Tibial artery (tissue), 4 donors: ENCODE measurements at regions not wholly inside any gene's neighbourhood (a gene's known extent, or its start where the extent isn't known, plus 50 kb on each side); places are given as distances from the start of the nearest gene placed in this dataset.

ENCODE experiments used
- DNase-seq, 2 donors: peaks; one replicate each; pipeline ENCODE4 v3.0.0-alpha.2; 2019
- H3K27ac ChIP-seq, 2 donors: fragments of 200-600 bp; sonication (generic) in 1 of 2; 1 replicate in 1 of 2; 2 replicates in 1 of 2; pipeline ENCODE4 v1.5.1; 2018 to 2019; ENCODE audit warnings: mild to moderate bottlenecking in 1 of 2
- H3K27me3 ChIP-seq, 2 donors: fragments of 200-600 bp; sonication (generic) in 1 of 2; one replicate each; pipeline versions ENCODE4 v1.5.1 to v1.6.0; 2016 to 2019
- H3K36me3 ChIP-seq, 3 donors: fragments of 200-600 bp; sonication (generic) in 2 of 3; one replicate each; pipeline ENCODE4 v1.5.1; 2016 to 2019; ENCODE audit warnings: mild to moderate bottlenecking in 2 of 3
- H3K4me1 ChIP-seq, 4 donors: fragments of 200-600 bp; sonication (generic) in 2 of 4; 1 replicate in 3 of 4; 2 replicates in 1 of 4; pipeline ENCODE4 v1.5.1; 2016 to 2019
- H3K4me3 ChIP-seq, 2 donors: fragments of 200-600 bp; sonication (generic) in 1 of 2; 1 replicate in 1 of 2; 2 replicates in 1 of 2; pipeline ENCODE4 v1.5.1; 2018 to 2019; ENCODE audit warnings: mild to moderate bottlenecking in 2 of 2
- H3K9me3 ChIP-seq, 3 donors: fragments of 200-600 bp; sonication (generic) in 1 of 3; one replicate each; pipeline ENCODE4 v1.5.1; 2016 to 2019
- intact Hi-C: fragments of 100-400 bp; cut with DNase I; formaldehyde crosslinking; loops from one replicate; pipeline ENCODE4 v1.15.0; 2023; ENCODE audit warnings: low total_unique reads
- TF ChIP-seq, protein P1 (sequence below), 2 experiments: fragments of 200-600 bp in 1 of 2; fragments of 450-650 bp in 1 of 2; IDR thresholded peaks; one replicate each; pipeline ENCODE4 v1.5.1; 2017 to 2019; ENCODE audit warnings: antibody characterized with exemption in 2 of 2, mild to moderate bottlenecking in 1 of 2, moderate library complexity in 1 of 2

DNA sequence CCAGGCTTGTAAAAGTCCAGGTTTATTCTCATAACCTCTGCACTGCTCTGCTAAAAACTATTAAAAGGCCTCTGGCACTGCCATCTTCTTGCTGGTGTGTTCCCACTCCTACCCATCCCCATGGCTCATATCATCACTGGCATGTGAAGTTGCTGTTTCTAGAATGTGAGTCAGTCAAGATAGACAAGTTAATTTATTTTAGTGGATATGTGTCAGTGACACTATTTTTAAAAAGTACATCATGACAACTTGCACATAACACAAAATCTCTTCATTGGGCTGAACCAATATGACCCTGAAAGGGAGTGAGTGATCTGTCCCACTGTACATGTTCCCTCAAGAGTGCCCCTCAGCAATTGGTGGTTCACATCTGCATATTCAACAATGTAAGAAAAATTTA lies 299.7 kb downstream of the NFIB start:
- DNase-seq = no peak
- TF ChIP-seq, protein P1, sequence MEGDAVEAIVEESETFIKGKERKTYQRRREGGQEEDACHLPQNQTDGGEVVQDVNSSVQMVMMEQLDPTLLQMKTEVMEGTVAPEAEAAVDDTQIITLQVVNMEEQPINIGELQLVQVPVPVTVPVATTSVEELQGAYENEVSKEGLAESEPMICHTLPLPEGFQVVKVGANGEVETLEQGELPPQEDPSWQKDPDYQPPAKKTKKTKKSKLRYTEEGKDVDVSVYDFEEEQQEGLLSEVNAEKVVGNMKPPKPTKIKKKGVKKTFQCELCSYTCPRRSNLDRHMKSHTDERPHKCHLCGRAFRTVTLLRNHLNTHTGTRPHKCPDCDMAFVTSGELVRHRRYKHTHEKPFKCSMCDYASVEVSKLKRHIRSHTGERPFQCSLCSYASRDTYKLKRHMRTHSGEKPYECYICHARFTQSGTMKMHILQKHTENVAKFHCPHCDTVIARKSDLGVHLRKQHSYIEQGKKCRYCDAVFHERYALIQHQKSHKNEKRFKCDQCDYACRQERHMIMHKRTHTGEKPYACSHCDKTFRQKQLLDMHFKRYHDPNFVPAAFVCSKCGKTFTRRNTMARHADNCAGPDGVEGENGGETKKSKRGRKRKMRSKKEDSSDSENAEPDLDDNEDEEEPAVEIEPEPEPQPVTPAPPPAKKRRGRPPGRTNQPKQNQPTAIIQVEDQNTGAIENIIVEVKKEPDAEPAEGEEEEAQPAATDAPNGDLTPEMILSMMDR (IDR thresholded peaks at IDR 0.05) = no peak
- intact Hi-C loops = no loop called here
- Histone ChIP-seq H3K36me3 (no peaks in the 10 kb centered on the region), H3K4me1 (peaks cover 0 to 27% (median 6%) of the 10 kb centered on the region in 4 donors), H3K27ac (no peak overlapping the region), H3K27me3 (no peaks in the 10 kb centered on the region), H3K9me3 (no peaks in the 10 kb centered on the region), H3K4me3 (no peak overlapping the region)

DNA sequence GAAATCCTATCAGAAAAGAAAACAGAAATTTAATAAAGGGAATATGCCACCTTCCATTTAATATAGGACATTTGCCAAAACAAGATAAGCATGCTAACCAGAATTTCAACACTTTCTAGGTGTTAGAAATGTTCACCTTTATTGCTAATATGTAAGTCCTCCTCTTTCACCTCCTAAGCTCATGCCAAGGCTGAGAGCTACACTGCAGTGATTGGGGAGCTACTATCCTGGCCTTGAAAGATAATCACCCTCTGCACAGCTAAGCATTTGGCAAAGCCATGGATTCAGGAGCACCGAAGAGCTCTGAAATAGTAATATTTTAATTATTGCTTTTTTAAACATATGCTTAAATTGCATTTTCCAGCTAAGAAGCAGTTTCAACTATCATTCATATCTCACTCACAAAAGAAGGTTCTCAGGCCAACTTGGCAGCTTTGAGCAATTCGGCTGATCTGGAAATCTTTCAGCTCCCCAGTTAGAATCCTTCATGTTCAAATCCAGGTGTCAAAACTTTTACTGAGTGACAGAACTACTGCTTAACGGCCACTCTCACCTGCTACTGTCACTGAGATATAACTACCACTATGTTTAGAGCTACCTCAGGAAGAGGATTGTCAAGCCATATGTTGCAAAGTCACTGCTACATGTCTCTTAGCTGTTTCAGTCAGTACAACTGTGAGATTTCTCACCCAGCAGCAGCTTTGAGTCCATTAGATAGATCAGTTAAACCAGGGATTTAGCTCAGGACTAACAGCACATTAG lies 302.0 kb downstream of the NFIB start:
- intact Hi-C loops = no loop called here

DNA sequence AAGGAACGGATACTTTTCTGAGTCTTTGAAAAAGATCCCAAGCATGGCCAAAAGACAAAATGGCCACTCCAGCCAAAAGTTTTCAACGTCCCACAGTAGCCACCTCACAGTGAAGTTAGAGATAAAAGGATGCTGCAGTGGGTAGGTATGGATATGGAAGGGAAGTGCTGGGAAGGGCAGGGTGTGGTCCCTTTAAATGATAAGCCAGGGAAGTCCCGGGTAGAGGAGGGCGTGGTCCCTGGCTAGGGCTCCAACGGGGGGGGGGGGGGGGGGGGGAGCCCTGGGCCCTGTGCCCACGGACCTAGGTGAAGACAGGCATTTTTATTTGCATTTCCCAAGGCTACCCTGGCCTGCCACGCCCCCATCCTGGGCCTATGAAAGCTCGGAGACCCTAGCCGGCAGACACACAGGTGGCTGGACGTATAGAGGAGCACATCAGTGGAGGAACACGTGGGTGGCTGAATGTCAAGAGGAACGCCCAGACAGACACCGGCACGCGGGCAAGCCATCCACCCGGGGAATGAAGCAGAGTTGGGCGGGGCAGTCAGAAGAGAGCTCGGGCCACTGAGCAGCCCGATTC lies 306.7 kb downstream of the NFIB start:
- intact Hi-C loops = no loop called here
- H3K27me3 ChIP-seq = no peaks in the 10 kb centered on the region
- H3K9me3 ChIP-seq = no peaks in the 10 kb centered on the region
- DNase-seq = no peak
- peaks cover 0 to 27% (median 2%) of the 10 kb centered on the region in 4 donors for H3K4me1 ChIP-seq
- H3K4me3 ChIP-seq = no peak overlapping the region
- no peak overlapping the region for H3K27ac ChIP-seq
- H3K36me3 ChIP-seq = no peaks in the 10 kb centered on the region
- TF ChIP-seq, protein P1 (IDR thresholded peaks at IDR 0.05) = no peak

More for the DNA sequence above, 302.0 kb downstream of the NFIB start:
- DNase-seq = no peak
- Histone ChIP-seq H3K27ac (no peak overlapping the region), H3K9me3 (no peaks in the 10 kb centered on the region), H3K4me3 (no peak overlapping the region), H3K36me3 (no peaks in the 10 kb centered on the region), H3K27me3 (no peaks in the 10 kb centered on the region), H3K4me1 (peaks cover 0 to 33% (median 6%) of the 10 kb centered on the region in 4 donors)
- TF ChIP-seq, protein P1 (IDR thresholded peaks at IDR 0.05) = no peak

DNA sequence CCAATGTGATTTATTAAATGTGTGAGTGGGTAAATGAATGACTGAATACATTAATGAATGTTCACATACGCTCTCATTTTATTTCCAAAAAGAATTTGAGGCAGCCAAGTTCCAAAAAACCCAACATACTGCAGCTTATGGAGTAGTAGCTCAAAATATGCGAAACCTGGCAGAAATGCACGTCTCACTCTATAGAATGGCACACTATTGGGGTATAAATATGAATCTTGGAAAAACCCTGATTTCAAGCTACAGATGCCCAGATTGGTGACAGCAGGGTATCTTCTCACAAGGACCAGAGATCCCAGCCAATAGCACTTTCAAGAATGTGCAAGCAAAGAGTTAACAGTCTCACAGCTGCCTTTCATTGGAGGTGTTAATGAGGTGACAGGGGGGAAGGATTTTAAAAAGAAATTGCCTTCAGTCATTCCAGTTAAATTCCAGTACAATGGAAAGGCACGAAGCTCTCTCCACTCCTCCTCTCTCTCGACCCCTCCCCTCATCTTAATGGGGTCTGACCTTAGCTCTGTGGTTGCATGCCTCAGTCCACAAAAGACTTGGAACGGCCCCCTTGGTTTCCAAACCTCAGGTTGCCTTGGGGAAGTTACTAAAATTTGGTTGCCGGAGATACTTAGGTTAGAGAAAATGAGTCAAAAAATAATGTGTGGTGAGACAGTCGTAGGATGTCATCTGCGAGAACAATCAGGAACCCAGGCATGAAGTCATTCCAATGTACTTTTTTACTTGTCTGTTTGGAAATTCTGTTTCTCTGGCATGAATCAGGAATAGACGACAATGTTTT lies 307.4 kb downstream of the NFIB start:
- H3K36me3 ChIP-seq = no peaks in the 10 kb centered on the region
- no peaks in the 10 kb centered on the region for H3K27me3 ChIP-seq
- no peak overlapping the region for H3K27ac ChIP-seq
- peaks cover 0 to 20% (median 2%) of the 10 kb centered on the region in 4 donors for H3K4me1 ChIP-seq
- TF ChIP-seq, protein P1 (IDR thresholded peaks at IDR 0.05) = no peak
- no peaks in the 10 kb centered on the region for H3K9me3 ChIP-seq
- intact Hi-C loops = no loop called here
- DNase-seq = no peak
- H3K4me3 ChIP-seq = no peak overlapping the region

DNA sequence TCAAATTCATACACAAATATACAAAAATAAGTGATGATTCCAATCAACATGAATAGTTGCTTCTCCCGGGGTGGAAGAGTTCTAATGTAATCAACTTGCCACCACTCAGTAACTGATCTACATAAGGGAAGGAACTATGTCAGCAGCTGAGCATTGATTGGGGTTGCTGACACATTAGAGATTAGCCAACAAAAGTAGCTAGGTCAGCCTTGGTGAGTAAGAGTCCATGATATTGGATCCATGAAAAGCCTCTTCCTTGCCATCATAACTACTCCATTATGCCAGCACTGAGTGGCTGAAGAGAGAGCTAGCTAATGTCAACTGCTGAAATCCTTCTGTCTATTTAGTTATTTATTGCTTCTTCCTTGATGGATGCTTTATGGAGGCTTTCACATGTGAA lies 309.8 kb downstream of the NFIB start:
- no peaks in the 10 kb centered on the region for H3K27me3 ChIP-seq
- peaks cover 0 to 5% (median 2%) of the 10 kb centered on the region in 4 donors for H3K4me1 ChIP-seq
- no peak overlapping the region for H3K27ac ChIP-seq
- no peaks in the 10 kb centered on the region for H3K36me3 ChIP-seq
- H3K4me3 ChIP-seq = no peak overlapping the region
- DNase-seq = no peak
- intact Hi-C loops = no loop called here
- no peaks in the 10 kb centered on the region for H3K9me3 ChIP-seq
- TF ChIP-seq, protein P1 (IDR thresholded peaks at IDR 0.05) = no peak
